Kidney glomerular epithelial cell (primary cell): ENCODE measurements at regions not wholly inside any gene's neighbourhood (a gene's known extent, or its start where the extent isn't known, plus 50 kb on each side); places are given as distances from the start of the nearest gene placed in this dataset.
"Not testable (repeated sequence)": the region's sequence is repeated elsewhere in the genome, so short reads cannot be mapped to it uniquely, and the experiment has no call there.

Source experiments
- DNase-seq: peaks from one replicate; lab custom pipeline; 2025; lab: John Stamatoyannopoulos, UW

DNA sequence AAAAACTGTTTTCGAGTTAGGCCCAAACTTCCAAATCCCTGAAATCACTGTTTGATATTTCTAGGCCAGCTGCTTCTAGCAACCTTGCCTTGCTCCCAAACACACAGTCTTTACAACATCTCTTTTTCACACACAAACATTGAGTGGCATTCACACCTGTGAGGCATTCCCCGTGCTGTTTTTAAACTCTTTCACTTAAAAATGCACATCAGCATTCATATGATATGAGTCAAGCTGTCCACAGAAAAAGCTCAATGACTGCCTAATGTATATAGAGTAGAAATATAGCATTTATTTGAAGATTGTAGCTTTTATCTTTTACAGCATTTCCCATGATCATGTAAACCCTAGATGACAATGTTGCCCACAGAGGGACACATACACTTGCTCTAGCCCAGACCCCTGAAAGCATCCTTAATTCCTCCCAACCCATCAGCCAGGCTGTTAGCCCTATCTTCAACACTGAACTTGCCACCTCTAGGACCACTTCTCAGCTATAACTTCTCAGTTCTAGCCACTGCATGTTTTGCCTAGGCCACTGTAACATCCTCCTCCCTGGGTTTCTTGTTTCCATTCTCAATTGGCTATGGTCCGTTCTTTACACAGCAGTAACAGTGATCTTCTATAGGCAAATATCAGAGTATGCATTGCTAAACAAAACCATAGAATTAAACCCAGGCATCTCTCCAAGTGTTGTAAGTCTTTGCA, 782.6 kb downstream of the DIPK2A start:
- no peak for DNase-seq

DNA sequence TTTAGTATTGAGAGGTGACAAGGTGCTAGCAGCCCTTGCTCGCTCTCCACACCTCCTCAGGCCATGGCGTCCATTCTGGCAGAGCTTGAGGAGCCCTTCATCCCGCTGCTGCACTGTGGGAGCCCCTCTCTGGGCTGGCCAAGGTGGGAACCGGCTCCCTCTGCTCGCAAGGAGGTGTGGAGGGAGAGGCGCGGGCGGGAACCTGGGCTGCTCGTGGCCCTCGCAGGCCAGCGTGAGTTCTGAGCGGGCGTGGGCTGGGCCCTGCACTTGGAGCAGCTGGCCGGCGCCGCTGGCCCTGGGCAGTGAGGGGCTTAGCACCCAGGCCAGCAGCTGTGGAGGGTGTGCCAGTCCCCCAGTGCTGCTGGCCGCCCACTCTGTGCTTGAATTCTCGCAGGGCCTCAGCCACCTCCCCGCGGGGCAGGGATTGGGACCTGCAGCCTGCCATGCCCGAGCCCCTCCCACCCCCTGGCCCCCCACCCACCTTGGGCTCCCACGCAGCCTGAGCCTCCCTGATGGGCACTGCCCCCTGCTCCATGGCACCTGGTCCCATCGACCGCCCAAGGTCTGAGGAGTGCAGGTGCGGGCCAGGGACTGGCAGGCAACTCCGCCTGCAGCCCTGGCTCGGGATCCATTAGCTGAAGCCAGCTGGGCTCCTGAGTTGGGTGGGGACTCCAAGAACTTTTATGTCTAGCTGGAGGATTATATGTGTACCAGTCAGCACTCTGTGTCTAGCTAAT, 785.2 kb downstream of the DIPK2A start:
- DNase-seq: no peak

DNA sequence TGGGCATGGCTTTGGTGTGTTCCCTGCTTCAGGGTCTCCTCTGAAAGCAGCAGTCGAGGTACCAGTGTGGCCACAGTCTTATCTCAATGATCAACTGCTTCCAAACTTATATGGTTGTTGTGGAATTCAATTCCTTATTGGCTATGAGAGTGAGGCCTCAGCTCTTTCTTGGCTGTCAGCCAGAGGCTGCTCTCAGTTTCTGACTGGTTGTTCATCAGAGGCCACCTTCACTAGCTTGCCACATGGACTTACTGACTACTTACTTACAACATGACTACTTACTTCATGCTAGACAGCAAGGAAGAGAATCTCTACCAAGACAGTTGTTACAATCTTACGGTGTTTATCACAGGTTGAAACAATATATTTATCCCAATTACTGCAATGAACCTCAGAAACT, 789.2 kb downstream of the DIPK2A start:
- DNase-seq: no peak

DNA sequence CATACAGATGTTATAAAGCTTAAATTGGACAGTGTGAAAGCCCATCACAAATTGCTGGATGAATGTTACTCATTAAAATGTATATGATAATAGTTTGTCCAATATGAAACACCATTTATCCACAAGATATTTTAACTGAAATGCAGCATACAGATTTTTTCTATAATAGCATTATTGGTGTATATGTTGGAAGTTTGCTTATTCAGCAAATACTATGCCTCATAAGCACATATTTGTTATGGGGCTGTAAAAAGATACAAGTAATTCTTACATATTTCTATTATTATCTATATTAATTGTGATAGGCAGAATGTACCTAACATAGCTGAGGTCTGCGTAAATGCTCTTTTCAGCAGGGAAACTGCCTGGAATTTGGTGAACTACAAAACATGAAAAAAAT, 790.5 kb downstream of the DIPK2A start:
- DNase-seq: no peak

DNA sequence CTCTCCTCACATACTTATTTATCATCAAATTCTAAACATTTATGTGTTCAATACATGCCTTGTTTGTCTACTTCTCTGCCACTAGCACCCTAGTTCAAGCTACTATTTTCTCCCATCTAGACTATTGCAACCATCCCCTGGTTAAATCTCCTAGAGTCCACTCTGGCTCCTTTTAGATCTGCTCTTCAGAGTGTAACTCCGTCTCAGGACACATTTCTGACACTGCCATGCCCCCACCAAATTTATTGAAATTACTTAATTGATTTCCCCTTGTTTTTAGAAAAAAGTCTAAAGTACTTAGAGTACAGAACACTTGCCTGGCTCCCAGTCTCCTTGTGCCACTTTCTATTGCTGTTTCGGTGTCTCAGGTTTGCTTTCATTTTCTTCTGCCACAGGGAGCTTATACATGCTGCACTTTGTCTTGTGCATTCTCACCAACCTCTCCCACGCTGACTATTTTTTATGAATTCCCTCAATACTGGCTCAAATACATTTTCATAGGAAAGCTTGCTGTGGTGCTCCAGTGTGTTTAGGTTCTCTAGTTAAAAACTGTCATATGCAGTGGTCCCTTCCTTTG, 792.3 kb downstream of the DIPK2A start:
- DNase-seq: no peak

DNA sequence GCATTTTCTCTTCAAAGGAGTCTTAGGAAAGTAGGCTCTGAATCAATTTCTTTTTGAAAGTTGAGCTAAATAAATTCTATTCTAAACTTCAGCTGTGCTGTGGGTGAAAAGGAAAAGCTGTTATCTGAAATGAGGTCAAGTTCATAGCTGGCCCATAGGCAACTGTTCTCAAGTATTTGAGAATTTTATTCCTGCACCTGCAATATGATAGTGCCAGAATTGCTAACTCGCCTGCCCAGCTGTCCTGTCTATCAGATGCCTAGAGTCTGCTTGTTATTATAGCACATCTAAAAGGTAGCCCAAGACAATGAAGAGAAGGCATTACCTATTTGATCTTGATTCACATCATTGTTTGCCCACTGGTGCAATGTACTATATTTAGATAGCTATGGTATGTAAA, 798.7 kb downstream of the DIPK2A start:
- DNase-seq: no peak

DNA sequence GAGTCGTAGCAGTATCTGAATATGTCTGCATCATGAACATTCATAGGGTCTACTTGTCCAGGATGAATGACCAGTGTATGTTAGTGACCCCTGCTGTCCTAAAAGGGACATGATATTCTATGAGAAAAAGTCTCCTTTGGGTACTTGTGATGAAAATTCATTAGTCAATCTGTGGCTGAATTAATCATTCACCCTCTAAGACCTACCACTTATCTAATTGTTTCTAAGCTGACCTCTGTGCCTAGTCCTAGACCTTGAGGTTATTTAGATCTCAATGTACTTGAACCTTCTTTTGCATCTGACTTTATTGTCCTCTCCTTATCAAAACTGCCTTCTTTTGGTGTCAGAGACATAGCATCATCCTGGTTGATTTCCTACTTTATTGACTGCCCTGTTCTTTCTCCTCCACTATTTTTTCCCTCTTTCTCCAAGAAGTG, 799.3 kb downstream of the DIPK2A start:
- DNase-seq: peak; percentile 71

DNA sequence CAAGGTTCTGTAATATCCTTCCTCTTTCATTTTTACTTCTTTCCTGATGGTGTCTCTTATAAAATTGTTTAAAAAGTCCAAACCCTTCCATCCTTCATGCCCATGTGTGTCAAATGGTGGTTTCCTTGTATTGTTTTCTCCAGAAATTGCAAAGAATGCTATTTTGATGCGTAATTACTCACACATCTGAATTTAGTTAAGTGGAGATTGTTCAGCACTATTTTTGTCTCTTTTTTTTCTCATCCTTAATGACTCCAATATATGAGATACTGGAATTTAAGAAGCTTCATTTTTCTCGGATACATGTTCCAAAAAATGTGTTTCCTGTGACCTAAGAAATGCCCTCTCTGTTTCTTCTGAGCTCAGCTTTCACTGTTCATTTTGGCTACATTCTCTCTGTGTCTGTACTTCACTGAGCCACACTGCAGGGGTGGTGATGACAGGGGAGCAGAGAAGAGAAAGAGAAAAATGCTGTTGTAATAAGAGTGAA, 799.8 kb downstream of the DIPK2A start:
- no peak for DNase-seq

DNA sequence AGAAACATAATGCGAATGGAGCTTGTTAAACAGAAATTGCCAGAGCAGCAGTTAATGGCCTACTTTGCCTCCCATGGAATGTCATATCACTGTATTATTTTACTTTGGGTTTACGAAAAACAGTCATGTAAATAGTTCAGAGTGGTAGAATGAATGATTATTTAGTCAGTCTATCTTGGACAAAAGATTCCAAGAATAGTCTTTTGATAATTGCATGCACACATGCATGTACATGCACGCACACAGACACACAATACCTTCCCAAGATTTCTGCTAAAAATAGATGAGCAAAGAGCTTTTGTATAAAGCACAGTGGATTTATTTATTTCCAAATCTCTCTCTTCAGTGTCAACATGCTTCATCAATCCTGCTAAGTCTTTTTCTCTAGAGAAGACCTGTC, 800.7 kb downstream of the DIPK2A start:
- no peak for DNase-seq

DNA sequence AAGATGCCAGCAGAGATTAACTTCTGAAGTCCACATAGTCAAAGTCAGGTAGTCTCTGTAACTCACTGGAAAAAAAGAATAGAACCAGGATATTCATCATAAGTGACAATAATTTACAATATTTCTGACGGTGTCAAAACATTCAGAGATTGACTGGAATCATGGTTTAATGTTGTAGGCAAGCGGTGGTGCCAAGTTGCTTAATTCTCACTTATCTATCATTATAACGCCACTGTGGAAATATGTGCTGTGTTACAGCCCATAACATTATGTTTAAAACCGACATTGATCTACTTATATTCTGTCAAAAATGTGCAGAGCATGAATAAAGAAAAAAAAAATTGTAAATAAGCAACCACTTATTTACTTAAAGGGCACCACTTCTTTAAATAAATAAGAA, 801.7 kb downstream of the DIPK2A start:
- no peak for DNase-seq

DNA sequence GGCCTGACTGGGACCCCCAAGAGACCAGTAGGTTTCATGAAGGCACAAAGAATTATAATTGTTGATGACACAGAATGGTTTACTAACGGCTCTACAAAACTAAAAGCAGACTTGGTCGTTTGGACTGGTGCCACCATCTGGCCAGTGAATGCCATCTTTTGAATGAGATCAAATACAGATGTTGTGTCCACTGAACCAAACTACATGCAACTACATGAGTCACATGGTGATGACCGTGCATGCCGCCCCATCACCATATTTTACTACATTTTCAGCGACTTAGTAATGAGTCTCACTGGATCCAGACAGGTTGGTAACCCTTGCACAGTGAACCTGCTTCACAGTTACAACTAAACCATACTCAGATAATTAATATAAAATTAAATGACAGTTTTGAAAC, 803.3 kb downstream of the DIPK2A start:
- DNase-seq: no peak

DNA sequence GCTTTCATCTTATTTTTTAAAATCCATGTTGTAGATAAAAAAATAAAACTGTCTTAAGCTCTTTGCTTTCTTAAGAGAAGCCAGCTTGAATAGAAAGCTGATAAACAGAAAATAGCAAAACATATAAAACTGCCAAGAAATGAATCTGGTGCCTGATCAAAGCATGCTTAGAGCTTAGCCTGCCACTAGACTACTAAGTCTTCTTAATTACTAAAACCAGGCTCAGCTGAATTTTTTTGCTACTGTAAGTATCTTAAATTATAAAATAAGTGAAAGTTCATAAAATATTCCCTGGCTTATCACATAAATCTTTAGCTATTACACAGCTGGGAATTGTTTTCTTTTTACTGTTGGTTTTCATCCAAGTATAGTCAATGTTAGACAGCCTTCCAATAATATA, 803.9 kb downstream of the DIPK2A start:
- DNase-seq: no peak

DNA sequence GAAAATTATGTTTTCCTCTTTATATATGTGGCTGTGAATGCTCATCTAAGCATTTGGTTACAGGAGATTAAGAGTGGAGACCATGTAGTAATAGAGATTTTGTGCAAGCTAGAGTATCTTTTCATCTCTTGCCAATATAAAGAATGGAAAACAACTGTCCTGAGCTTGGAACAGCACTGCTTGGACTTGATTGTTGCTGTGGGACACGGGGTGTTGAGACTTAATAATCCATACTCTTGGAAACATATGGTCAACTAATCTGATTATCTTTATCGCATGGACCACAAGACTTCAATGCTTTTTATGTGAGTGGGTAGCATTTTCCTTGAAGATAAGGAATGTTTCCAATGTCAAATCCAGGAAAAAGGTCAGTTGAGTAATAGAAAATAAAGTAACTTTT, 806.3 kb downstream of the DIPK2A start:
- DNase-seq: no peak

DNA sequence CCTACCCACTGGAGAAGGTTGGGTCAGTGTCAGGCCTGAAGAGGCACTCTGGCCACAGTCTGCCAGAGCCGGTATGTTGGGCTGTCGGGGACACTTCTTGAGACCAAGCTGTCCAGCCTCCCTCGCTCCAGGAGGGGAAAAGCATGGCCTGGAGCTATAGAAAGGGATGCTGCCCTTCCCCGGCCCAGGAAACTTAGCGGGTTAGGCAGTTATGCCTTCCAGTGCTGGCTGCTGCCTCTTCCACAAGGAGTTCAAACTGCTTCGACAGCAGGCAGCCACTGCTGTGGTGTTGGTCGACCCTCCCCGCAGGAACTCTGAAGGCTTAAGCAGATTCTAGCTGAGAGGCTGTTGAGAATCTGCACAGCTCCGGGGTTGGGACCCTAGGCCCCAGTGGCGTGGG, 819.4 kb downstream of the DIPK2A start:
- no peak for DNase-seq

DNA sequence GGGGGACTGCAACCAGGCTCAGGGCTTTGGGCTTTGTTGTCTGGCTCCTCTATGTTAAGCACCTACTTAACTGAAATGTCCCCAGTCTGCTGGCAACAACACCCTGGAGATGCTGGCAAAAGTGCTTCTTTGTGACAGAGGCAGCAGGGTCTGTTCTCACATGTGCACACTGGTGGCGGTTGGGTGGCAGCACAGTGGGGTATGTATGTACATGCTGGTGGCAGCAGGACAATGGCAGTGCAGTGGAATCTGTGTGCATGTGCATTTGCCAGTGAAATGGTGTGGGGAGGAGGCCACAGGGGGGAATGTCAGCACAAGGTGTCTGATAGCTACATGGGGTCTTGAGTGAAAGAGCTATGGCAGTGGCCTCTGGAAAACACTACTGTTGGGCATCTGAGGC, 830.3 kb downstream of the DIPK2A start:
- DNase-seq: no peak

DNA sequence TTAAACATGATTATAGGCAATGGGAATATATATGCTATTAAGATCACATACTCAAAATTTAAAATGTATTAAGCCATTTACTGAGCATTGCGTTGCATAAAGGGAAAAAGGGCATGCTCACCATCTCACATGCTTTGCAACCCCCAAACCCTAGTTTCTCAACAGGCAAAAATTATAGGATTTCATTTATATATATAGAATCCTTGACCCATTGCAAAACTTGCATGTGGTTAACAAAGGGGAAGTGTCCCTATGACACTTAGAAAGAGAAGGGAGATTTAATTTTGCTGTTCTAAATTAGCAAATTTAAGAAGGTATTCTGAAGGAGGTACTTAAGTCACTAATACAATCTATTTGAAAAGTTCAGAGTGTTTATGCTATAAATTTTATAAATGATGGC, 837.8 kb downstream of the DIPK2A start:
- DNase-seq: no peak

DNA sequence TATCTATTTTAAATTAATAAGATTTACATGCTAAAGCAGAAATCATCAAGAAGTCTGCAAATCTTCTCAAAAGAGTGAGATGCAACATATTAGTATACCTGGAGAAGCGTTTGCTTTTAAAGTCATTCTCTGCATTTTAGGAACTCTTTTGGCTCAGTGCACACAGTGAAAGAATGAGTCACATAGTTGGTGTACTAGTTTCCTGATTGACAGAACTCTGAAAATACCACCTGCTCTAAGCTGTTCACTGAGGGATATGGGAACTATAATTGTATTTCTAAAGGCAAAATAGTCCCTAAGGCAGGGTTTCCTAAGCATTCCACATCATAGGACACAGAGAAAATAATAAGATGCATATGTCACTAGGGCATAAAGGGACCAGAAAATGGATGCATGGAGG, 838.5 kb downstream of the DIPK2A start:
- no peak for DNase-seq

DNA sequence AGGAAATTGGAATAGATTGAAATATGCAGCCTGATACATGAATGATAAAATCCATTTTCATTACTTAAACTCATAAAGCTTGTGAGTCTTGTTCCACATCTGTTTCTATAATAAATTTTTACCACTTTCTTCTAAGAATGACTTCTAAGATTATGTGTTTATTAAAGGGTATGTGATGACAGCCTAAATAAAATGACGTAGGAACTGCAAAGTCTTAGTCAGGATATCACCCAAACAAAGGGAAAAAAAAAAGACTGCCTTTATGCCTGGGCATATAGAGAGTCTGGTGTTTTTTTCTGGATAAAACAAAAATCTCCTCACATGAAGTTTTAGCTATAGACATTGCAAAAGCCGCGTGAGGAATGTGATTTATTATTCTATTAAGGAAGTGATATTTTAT, 844.0 kb downstream of the DIPK2A start:
- DNase-seq: no peak

DNA sequence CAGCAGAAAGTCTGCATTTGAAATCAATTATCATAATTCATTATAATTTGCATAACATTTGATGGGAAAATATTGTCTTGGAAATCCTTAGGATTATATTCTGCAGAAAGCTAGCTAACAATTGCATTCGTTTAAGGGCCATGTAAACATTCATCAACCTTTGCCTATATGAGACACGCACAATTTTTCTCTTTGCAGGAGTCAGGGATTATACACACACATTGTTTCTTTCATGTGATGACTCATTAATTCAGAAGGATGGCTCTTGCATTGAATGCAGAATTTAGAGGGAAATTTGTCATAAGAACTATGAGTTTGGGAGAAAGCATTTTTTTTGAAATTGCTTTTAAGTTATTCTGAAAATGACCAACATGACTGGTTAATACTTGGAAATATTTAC, 844.7 kb downstream of the DIPK2A start:
- no peak for DNase-seq

DNA sequence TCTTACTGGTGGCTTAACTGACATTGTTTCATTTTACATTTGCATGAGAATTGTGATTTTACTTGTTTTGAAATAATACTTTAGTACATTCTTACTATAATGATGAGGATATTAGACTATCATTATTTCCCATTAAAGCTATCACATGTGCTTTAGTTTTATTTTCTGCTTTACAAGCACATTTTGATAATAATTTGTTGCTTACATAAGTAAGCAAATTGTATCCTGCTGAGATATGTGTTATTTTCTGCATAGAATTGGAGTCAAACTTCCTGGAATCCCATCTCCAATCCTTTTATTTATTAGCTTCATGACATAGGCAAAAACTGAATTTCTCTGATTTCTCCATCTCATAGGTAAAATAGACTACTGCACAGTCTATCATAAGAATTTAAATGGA, 847.4 kb downstream of the DIPK2A start:
- no peak for DNase-seq

DNA sequence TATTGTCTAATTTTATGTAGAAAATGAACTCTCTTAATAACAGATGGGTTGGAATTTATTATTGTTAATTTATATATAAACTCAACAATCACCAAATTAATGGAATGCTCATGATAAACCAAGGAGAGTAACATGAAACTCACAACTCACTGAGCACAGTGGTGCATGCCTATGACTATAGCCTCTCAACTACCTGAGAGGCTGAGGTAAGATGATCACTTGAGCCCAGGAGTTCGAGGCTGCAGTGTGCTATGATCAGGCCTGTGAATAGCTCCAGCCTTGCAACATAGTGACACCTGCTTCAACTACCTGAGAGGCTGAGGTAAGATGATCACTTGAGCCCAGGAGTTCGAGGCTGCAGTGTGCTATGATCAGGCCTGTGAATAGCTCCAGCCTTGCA, 848.6 kb downstream of the DIPK2A start:
- DNase-seq: not testable (repeated sequence)

DNA sequence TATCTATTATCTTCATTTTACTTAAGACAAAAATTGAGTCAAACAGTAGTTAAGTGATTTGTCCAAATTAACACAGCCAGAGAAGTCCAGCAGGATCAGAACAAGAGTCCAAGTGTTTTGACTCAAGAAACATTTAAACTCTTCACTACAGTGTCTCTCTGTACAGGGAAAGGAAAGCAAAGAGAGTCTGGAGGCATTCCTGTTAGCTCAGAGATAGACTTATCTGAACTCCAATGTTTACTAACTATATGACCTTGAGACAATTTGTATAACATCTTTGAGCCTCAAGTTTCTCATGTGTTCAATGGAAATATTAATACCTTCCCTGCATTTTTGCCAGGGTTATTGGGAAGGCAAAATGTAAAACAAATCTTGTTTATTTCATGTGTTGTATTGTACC, 849.1 kb downstream of the DIPK2A start:
- no peak for DNase-seq

DNA sequence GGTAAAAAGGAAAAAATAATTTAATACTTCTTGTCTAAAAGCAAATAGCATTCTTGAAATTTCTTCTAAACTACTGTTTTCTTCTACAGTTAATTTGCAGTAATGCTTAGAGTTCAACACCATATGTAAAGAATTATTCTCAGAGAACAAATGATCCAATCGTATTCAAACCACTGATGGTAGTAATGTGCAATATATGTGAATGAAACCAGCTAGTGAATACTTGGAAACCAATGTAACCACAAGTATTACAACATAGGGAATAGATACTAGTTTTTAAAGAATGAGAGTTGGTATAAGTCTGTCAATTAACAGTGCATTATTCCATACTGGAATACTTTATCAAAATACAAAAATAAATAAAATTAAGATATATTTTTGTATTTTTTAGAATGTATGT, 850.0 kb downstream of the DIPK2A start:
- DNase-seq: no peak
